NT2/D1 (cell line): ENCODE measurements at regions not wholly inside any gene's neighbourhood (a gene's known extent, or its start where the extent isn't known, plus 50 kb on each side); places are given as distances from the start of the nearest gene placed in this dataset.

Experiments
- SUZ12 ChIP-seq: IDR thresholded peaks from 2 replicates; pipeline ENCODE4 v1.6.1; 2011; ENCODE audit not compliant: insufficient read length, insufficient read depth; ENCODE audit errors: extremely low read depth
- ZNF274 ChIP-seq: IDR thresholded peaks from 2 replicates; pipeline ENCODE4 v1.6.1; 2011; ENCODE audit warnings: mild to moderate bottlenecking, low read depth, low read length

DNA sequence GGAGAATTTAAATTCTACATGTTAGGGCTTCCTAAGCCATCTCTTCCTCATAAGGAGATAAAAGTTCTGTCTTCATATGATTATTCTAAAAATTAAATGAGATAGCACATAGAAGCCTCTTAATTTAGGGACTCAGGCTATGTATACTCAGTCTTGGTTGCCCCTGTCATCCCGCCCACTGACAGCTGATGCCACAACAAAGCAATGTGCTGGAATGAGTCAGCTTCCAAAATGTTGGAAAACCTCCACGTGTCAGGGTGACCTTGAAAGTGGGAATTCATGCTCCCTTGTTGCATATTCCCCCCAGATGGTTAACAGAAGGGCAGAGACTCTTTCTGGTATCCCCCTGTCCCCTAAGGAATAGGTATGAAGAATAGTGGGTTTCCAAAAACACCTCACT lies 238.0 kb upstream of the DDHD1 start:
- TF ChIP-seq ZNF274 (no peak), SUZ12 (no peak)
